ENCODE measurements at regions not wholly inside any gene's neighbourhood (a gene's known extent, or its start where the extent isn't known, plus 50 kb on each side); places are given as distances from the start of the nearest gene placed in this dataset.

GRCh38 chr11:42301777-42302176, 842.3 kb upstream of the LRRC4C start:
- TF ChIP-seq CTCF (IDR thresholded peaks at IDR 0.05) (no peak), POLR2A (IDR thresholded peaks at IDR 0.05) (no peak), POLR2AphosphoS5 (IDR thresholded peaks at IDR 0.05) (no peak), EP300 (IDR thresholded peaks at IDR 0.05) (no peak)

Measured in suprapubic skin (tissue), 4 donors.